ENCODE measurements at regions not wholly inside any gene's neighbourhood (a gene's known extent, or its start where the extent isn't known, plus 50 kb on each side); places are given as distances from the start of the nearest gene placed in this dataset.
"Not testable (repeated sequence)": the region's sequence is repeated elsewhere in the genome, so short reads cannot be mapped to it uniquely, and the experiment has no call there.

DNA sequence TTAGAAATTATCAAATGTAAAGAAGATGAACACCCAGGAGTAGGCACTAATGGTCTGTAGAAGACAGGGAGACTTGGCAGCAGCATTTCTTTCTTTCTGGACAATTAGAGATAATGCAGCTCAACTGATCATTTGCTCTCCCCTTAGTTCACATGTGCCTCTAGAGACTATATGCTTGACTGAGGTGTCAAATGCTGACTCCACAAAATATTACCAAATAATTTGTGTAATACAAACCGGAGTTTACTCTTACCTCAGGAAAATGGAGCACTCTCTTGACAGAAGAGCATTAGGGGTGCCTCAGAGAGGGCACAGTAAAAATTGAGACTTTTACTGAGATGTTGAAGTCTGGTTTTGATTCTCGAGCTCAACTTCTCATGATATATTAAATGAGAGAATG is 131.8 kb downstream of the ATP6V1G3 start:
- DNase-seq: no peak

DNA sequence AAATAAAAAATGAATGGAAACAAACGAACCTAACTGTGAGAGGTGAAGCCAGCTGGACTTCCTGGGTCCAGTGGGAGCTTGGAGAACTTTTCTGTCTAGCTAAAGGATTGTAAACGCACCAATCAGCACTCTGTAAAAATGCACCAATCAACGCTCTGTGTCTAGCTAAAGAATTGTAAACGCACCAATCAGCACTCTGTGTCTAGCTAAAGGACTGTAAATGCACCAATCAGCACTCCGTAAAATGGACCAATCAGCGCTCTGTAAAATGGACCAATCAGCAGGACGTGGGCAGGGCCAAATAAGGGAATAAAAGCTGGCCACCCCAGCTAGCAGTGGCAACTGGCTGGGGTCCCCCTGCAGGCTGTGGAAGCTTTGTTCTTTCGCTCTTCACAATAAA is 135.8 kb downstream of the ATP6V1G3 start:
- DNase-seq: not testable (repeated sequence)

DNA sequence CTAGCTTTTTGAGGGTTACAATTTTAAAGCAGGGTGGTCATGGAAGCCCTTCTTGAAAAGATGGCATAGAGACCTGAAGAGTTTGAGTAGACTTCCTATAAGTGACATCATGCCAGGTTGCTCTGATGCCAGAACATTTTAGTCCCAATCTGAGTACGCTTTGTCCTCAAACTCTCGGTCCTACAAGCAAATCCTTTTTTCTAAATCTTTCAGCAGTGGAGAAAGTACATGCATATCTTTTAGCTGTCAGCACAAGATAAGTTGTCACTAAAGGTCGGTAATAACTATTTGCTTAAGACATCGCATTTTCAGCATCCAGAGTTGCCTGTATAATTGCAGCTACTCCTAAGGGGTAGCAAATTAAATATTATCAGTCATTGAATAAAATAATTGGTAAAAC is 140.4 kb downstream of the ATP6V1G3 start:
- no peak for DNase-seq

DNA sequence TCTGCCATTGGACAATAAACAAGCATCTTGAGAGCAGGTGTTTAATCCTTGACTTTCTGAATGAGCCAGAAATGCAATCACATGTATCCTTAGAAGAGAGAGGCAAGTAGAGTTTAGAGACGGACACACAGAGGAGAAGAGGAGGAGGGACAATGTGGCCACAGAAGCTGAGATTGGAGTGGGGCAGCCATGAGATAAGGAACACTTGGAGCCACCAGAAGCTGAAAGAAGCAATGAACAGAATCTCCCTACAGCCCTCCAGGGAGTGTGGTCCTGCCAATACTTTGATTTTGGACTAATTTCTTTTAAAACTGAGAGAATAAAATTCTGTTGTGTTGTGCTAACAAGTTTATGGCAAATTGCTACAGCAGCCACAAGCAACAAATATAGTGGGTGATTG is 141.0 kb downstream of the ATP6V1G3 start:
- no peak for DNase-seq

DNA sequence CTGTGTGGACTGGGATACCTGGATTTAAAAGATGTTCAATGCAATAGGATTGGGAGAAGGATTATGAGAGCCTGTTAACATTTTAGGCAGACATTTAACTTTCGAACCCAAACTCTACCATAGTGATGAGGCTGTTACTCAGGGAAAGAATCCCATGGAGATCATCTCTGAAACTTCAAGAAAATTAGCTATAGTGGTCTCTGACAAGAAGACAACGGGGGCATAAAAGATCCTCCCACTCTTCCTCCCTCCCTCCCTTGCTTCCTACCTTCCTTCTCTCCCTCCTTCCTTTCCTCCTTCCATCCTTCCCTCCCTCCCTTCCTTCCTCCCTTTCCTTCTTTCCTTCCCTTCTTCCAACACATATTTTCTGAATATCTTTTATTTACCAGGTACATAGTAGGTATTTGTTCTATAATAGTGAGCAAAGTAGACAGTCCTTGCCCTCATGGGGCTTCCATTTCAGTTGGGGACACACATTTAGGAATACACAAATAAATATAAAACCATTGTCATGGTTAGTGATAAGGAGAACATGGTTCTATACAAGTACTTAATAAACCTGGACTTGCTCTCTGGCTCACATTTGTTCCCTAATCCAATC is 143.2 kb downstream of the ATP6V1G3 start:
- no peak for DNase-seq

DNA sequence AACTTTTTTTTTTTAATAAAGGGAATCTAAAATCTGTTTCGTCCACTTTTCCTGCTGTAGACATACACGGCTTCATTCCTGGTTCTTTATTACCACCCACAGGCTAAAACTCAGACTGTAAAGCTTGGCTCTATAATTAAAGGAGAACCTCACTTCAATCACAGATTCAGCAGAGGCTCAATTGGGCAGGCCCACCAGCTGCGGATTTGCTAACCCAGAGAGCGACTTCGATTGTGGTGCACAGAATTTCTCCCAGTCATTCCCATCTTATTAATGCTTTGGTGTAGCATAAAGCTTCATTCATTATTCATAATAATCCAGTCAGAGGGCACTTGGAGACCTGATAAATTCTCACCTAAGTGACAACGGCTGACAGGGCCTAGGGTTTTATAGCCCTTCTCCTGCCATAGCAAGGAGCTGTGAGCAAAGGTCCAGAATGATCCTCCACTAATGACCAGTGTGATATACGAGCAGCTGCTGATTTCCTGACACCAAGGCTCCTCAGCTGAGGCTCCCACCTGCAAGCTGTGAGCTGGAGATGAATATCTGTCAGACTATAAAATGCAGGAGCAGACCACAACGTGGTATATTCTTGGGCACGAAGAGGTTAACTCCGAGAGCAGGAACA is 149.0 kb downstream of the ATP6V1G3 start:
- no peak for DNase-seq

DNA sequence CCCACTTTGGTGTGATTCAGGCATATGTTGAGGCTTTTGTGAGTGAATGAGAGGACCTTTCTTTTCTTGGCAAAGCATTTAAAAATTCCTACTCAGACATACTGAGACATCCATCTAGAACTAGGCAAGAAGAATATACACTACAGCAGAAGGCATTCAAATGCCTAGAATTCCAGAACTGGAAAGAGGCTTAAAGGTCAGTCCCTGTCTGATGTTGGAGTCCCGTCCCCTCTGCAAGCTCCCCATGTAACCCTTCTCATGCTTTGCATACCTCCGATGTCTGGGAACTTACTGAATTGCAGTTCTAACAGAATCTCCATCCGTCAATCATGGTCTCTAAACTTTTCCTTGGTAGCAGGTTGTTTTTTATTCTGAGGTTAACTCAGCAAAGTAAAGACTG is 152.9 kb downstream of the ATP6V1G3 start:
- DNase-seq: no peak

DNA sequence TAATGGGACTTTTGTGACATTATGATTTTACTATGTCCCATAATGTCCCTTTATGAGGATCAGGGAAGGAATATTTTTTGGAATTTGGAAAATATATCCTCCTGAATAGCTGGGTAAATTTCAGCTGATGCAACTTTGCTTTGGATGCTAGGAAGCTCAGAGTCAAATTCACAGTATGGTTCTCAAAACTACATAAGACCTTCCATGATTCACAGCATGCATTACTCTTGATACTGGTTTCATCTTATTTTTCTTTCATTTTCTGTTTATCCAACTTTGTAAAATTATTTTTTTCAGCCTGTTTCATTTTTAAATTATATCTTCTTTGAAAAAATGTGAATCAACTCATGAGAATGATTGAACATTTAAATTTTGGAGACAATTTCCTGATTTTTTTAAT is 160.2 kb downstream of the ATP6V1G3 start:
- no peak for DNase-seq

DNA sequence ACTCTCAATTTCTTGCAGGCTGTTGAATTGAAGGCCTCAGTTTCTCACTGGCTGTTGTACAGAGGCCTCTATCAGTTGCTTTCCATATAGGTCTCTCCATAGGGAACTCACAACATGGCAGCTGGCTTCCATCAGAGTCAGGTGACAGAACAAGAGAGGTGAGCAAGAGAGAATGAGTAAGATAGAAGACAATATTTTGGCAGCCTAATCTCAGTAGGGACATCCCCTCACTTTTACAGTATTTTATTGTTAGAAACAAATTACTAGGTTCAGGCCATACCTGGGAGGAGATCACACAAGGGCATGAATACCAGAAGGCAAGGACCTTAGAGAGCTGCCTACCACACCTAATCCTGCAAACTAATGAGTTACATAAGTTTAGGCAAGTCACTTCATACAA is 162.8 kb downstream of the ATP6V1G3 start:
- no peak for DNase-seq

DNA sequence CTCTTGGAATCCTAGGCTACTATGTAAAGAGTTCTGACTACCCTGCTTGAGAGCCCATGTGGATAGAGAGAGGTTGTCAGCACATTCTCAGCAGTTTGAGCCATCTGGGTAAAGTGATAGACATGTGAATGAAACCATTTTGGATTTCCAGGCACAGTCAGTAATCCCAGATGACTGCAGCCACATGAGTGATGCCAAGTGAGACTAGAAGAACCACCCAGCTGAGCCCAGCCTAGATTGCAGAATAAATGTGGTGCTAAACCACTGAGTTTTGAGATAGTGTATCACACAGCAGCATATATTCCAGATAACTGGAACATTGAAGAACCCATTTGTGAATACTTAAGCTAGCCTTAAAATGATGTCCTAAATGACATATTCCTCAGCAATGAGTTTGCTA is 166.2 kb downstream of the ATP6V1G3 start:
- no peak for DNase-seq

DNA sequence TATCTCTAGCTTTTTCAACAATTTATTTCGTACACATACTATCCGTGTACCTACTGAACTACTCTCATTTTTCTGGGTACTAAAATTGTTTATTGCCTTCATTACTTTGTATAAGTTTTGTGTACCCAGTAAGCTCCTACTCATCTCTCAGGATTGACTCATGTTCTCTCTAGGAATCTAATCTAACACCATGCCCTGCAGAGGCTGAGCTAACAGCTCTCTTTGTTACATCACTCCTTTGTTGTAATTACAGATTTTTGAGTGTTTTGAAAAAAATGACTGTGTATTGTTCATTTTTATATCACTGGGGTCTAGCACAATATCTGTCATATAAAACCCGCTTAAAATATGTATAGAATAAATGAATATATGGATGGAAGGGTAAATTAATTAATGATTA is 167.1 kb downstream of the ATP6V1G3 start:
- DNase-seq: no peak
